ENCODE measurements at regions not wholly inside any gene's neighbourhood (a gene's known extent, or its start where the extent isn't known, plus 50 kb on each side); places are given as distances from the start of the nearest gene placed in this dataset.

GRCh38 chr2:8315531-8316165, 366.2 kb upstream of the ID2 start:
- Histone ChIP-seq H3K79me2 (ENCODE audit: insufficient read depth, low read length) (no peaks in the 10 kb centered on the region), H2AK5ac (ENCODE audit: insufficient read length, low read length) (no peak overlapping the region), H3K4me2 (ENCODE audit: insufficient read depth, insufficient read length, low read length) (no peak overlapping the region), H4K20me1 (ENCODE audit: control insufficient read depth, insufficient read depth, insufficient read length) (no peaks in the 10 kb centered on the region), H3K4ac (ENCODE audit: low read depth, low read length) (no peak overlapping the region), H3K9me3 (ENCODE audit: control insufficient read depth, low read depth, low read length) (no peaks in the 10 kb centered on the region), H3T11ph (ENCODE audit: low read length) (no peak overlapping the region), H4K5ac (ENCODE audit: insufficient read length, low read depth, low read length) (no peak overlapping the region), H3K27me3 (ENCODE audit: insufficient read depth, low read length) (no peaks in the 10 kb centered on the region), H3K23ac (ENCODE audit: insufficient read length, low read depth, low read length) (no peak overlapping the region), H3K27ac (ENCODE audit: insufficient read length, low read depth, low read length) (no peak overlapping the region), H3K56ac (ENCODE audit: insufficient read length, low read depth, low read length) (no peak overlapping the region), H3K14ac (ENCODE audit: insufficient read depth, low read length) (no peak overlapping the region), H2BK5ac (ENCODE audit: insufficient read length, low read length) (no peak overlapping the region), H3K9ac (ENCODE audit: extremely low read depth, insufficient read length, low read length) (no peak overlapping the region), H3K18ac (ENCODE audit: insufficient read length, low read depth, low read length) (no peak overlapping the region), H2BK12ac (ENCODE audit: insufficient read length, low read depth, low read length) (no peak overlapping the region), H2BK15ac (ENCODE audit: low read depth, low read length) (no peak overlapping the region), H4K8ac (replicated peaks; ENCODE audit: insufficient read length, low read depth, low read length) (no peak overlapping the region), H3K79me1 (ENCODE audit: insufficient read depth, low read depth, low read length, poor library complexity, severe bottlenecking) (no peaks in the 10 kb centered on the region), H2AFZ (ENCODE audit: low read length) (no peak overlapping the region), H2BK120ac (ENCODE audit: low read depth, low read length, poor library complexity, severe bottlenecking) (no peak overlapping the region), H4K91ac (ENCODE audit: insufficient read length, low read depth, low read length) (no peak overlapping the region), H3K4me1 (ENCODE audit: insufficient read depth, low read length) (0 out of 2 replicates have a peak, but pooled peaks cover 2% of the 10 kb centered on the region), H2BK20ac (ENCODE audit: low read depth, low read length, poor library complexity, severe bottlenecking) (no peak overlapping the region), H3K23me2 (ENCODE audit: insufficient read length, low read depth, low read length, poor library complexity, severe bottlenecking) (no peaks in the 10 kb centered on the region)
- H3K27ac Mint-ChIP-seq = no peak overlapping the region
- peaks cover 2 to 3% of the 10 kb centered on the region in 2 experiments; a peak in 2 of 5 replicates for H3K9me3 Mint-ChIP-seq
- peaks cover 20 to 30% of the 10 kb centered on the region in 2 experiments for H3K4me1 Mint-ChIP-seq
- TF ChIP-seq, protein P1, sequence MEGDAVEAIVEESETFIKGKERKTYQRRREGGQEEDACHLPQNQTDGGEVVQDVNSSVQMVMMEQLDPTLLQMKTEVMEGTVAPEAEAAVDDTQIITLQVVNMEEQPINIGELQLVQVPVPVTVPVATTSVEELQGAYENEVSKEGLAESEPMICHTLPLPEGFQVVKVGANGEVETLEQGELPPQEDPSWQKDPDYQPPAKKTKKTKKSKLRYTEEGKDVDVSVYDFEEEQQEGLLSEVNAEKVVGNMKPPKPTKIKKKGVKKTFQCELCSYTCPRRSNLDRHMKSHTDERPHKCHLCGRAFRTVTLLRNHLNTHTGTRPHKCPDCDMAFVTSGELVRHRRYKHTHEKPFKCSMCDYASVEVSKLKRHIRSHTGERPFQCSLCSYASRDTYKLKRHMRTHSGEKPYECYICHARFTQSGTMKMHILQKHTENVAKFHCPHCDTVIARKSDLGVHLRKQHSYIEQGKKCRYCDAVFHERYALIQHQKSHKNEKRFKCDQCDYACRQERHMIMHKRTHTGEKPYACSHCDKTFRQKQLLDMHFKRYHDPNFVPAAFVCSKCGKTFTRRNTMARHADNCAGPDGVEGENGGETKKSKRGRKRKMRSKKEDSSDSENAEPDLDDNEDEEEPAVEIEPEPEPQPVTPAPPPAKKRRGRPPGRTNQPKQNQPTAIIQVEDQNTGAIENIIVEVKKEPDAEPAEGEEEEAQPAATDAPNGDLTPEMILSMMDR (conservative IDR thresholded peaks at IDR 0.05) = no peak
- no peak overlapping the region for H3K4me3 Mint-ChIP-seq
- H3K27me3 Mint-ChIP-seq (ENCODE audit: low read depth) = peaks cover 3% of the 10 kb centered on the region; the same call in 1 of the 2 replicates
- DNase-seq = peak; percentile 57
- no CpG with 5 or more reads among the region's 7 CpGs for WGBS (ENCODE audit: extremely low coverage, insufficient read length, low lambda C conversion rate)
- peaks cover 0 to 2% (median 0%) of the 10 kb centered on the region in 3 experiments; a peak in 2 of 7 replicates for H3K36me3 Mint-ChIP-seq (ENCODE audit: insufficient read depth in 1 of 3, low read depth in 3 of 3)

Data from H9 (cell line).